Activated CD8-positive, alpha-beta T cell treated with anti-CD3 and anti-CD28 coated beads for 36 hours (primary cell): ENCODE measurements at regions not wholly inside any gene's neighbourhood (a gene's known extent, or its start where the extent isn't known, plus 50 kb on each side); places are given as distances from the start of the nearest gene placed in this dataset.
"Not testable (repeated sequence)": the region's sequence is repeated elsewhere in the genome, so short reads cannot be mapped to it uniquely, and the experiment has no call there.

Experiments
- ATAC-seq: fragments of 200-7000 bp; cut with Tn5 transposase; one replicate; pipeline ENCODE4 v1.10.0; 2021; ENCODE audit warnings: mild to moderate bottlenecking, moderate library complexity
- CTCF ChIA-PET: fragments of 350-600 bp; sonication (Branson Sonifier 250); formaldehyde crosslinking; loops from one replicate; lab custom pipeline; 2021; ENCODE audit warnings: antibody characterized with exemption; lab: Charles Lee
- POLR2A ChIA-PET: fragments of 350-600 bp; sonication (Branson Sonifier 250); formaldehyde crosslinking; loops from one replicate; lab custom pipeline; 2021; ENCODE audit warnings: antibody characterized with exemption; lab: Charles Lee
- DNase-seq: peaks from one replicate; pipeline ENCODE4 v3.0.0-alpha.2; 2020
- H3K27ac Mint-ChIP-seq: one replicate; pipeline ENCODE4 v1.8.0; 2021; ENCODE audit warnings: mild to moderate bottlenecking, mixed read lengths
- H3K27me3 Mint-ChIP-seq: one replicate; pipeline ENCODE4 v1.8.0; 2021; ENCODE audit warnings: mixed read lengths
- H3K36me3 Mint-ChIP-seq: one replicate; pipeline ENCODE4 v1.8.0; 2021; ENCODE audit warnings: low read depth, mixed read lengths
- H3K4me1 Mint-ChIP-seq: one replicate; pipeline ENCODE4 v1.8.0; 2021; ENCODE audit warnings: low read depth, mixed read lengths
- H3K4me3 Mint-ChIP-seq: one replicate; pipeline ENCODE4 v1.8.0; 2021; ENCODE audit warnings: mild to moderate bottlenecking, moderate library complexity, mixed read lengths
- H3K9me3 Mint-ChIP-seq: one replicate; pipeline ENCODE4 v1.8.0; 2021; ENCODE audit warnings: mixed read lengths
- CTCF ChIP-seq: fragments of 200-600 bp; IDR thresholded peaks from one replicate; pipeline ENCODE4 v1.8.0; 2022; ENCODE audit warnings: antibody characterized with exemption, mild to moderate bottlenecking
- intact Hi-C: fragments of 100-400 bp; cut with micrococcal nuclease; formaldehyde crosslinking; loops from one replicate; pipeline ENCODE4 v1.10.0; 2022

GRCh38 chr1:65027666-65028358, 61.5 kb upstream of the JAK1 start:
- Mint-ChIP-seq H3K4me3 (no peak overlapping the region), H3K27ac (no peak overlapping the region), H3K4me1 (peaks cover 8% of the 10 kb centered on the region), H3K9me3 (no peaks in the 10 kb centered on the region), H3K27me3 (no peaks in the 10 kb centered on the region), H3K36me3 (no peaks in the 10 kb centered on the region)
- ChIA-PET CTCF (interaction anchor here (0.8 to 1.8 kb wide), 3 partner anchors 11 to 48 kb away, joined by 3 to 6 read pairs (median 5); no protein-coding TSS in a partner anchor), POLR2A (no interaction called here)
- no peak for TF ChIP-seq CTCF
- ATAC-seq, result no peak
- DNase-seq, result no peak
- intact Hi-C loops, result no loop called here

- H3K4me3 Mint-ChIP-seq, intact Hi-C loops, H3K36me3 Mint-ChIP-seq, DNase-seq, H3K27ac Mint-ChIP-seq, CTCF ChIA-PET, ATAC-seq, H3K9me3 Mint-ChIP-seq, H3K27me3 Mint-ChIP-seq, POLR2A ChIA-PET: not testable (repeated sequence)
- H3K4me1 Mint-ChIP-seq, result peaks cover 11% of the 10 kb centered on the region
Observed at GRCh38 chr1:65029434-65029833, 63.1 kb upstream of the JAK1 start.

GRCh38 chr1:65034879-65035278, 68.5 kb upstream of the JAK1 start:
- H3K4me1 Mint-ChIP-seq, H3K27me3 Mint-ChIP-seq, H3K9me3 Mint-ChIP-seq, H3K4me3 Mint-ChIP-seq, POLR2A ChIA-PET, ATAC-seq, intact Hi-C loops, DNase-seq, H3K36me3 Mint-ChIP-seq, H3K27ac Mint-ChIP-seq: not testable (repeated sequence)
- CTCF ChIA-PET, result interaction anchor here (1.3 kb wide), 1 partner anchor 24 kb away, joined by 4 read pairs; no protein-coding TSS in a partner anchor

GRCh38 chr1:65036570-65037051, 70.3 kb upstream of the JAK1 start:
- Mint-ChIP-seq H3K36me3 (no peaks in the 10 kb centered on the region), H3K27ac (no peak overlapping the region), H3K4me1 (peaks cover 13% of the 10 kb centered on the region), H3K4me3 (no peak overlapping the region), H3K27me3 (no peaks in the 10 kb centered on the region), H3K9me3 (no peaks in the 10 kb centered on the region)
- ATAC-seq (no peak), DNase-seq (no peak)
- ChIA-PET POLR2A (interaction anchor here (1.2 kb wide), 1 partner anchor 15 kb away, joined by 3 read pairs; no protein-coding TSS in a partner anchor), CTCF (interaction anchor here (1.3 to 2.6 kb wide), 5 partner anchors 10 to 292 kb away, joined by 3 to 10 read pairs (median 4); partner anchors contain the start of gene RAVER2)
- no peak for TF ChIP-seq CTCF
- intact Hi-C loops, result no loop called here

GRCh38 chr1:65039066-65039465, 72.7 kb upstream of the JAK1 start:
- POLR2A ChIA-PET, result no interaction called here

More at GRCh38 chr1:65039066-65039465, 72.7 kb upstream of the JAK1 start:
- DNase-seq (no peak), ATAC-seq (no peak)
- no peak for TF ChIP-seq CTCF
- Mint-ChIP-seq H3K27ac (no peak overlapping the region), H3K9me3 (no peaks in the 10 kb centered on the region), H3K4me3 (no peak overlapping the region), H3K36me3 (no peaks in the 10 kb centered on the region), H3K27me3 (no peaks in the 10 kb centered on the region), H3K4me1 (peaks cover 12% of the 10 kb centered on the region)
- intact Hi-C loops, result no loop called here
- CTCF ChIA-PET, result no interaction called here
